ENCODE measurements at regions not wholly inside any gene's neighbourhood (a gene's known extent, or its start where the extent isn't known, plus 50 kb on each side); places are given as distances from the start of the nearest gene placed in this dataset.

DNA sequence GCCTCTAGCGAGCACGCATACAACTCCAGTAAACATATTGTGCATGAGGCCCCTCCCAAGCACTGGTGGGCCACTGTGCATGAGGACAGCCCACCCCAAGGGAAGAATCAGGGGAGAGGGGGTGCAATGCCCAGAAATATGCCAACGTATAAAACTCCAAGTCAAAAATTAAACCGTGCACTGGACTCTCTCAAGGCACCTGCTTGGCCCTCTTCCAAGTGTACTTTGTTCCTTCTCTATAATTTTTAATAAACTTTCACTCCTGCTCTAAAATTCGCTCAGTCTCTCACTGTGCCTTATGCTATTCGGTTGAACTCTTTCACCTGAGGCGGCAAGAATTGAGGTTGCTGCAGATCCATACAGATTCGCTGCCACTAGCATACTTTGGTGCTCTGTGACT, 465.3 kb upstream of the TENM4 start:
- TF ChIP-seq, protein P1, sequence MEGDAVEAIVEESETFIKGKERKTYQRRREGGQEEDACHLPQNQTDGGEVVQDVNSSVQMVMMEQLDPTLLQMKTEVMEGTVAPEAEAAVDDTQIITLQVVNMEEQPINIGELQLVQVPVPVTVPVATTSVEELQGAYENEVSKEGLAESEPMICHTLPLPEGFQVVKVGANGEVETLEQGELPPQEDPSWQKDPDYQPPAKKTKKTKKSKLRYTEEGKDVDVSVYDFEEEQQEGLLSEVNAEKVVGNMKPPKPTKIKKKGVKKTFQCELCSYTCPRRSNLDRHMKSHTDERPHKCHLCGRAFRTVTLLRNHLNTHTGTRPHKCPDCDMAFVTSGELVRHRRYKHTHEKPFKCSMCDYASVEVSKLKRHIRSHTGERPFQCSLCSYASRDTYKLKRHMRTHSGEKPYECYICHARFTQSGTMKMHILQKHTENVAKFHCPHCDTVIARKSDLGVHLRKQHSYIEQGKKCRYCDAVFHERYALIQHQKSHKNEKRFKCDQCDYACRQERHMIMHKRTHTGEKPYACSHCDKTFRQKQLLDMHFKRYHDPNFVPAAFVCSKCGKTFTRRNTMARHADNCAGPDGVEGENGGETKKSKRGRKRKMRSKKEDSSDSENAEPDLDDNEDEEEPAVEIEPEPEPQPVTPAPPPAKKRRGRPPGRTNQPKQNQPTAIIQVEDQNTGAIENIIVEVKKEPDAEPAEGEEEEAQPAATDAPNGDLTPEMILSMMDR (IDR thresholded peaks at IDR 0.05; ENCODE audit: poor library complexity) = no peak
- no peak for TF ChIP-seq EZH2 (IDR thresholded peaks at IDR 0.05; ENCODE audit: borderline replicate concordance)
- no peak for TF ChIP-seq EZH2phosphoT487 (IDR thresholded peaks at IDR 0.05; ENCODE audit: low read depth, severe bottlenecking, unreplicated experiment)
